ENCODE measurements at regions not wholly inside any gene's neighbourhood (a gene's known extent, or its start where the extent isn't known, plus 50 kb on each side); places are given as distances from the start of the nearest gene placed in this dataset.

- no peak for DNase-seq
These were observed 394.6 kb downstream of the PREX1 start for GRCh38 chr20:48433178-48433577.

- DNase-seq = no peak
These were observed 395.3 kb downstream of the PREX1 start for GRCh38 chr20:48432494-48432832.

- DNase-seq = no peak
These were observed 395.9 kb downstream of the PREX1 start for GRCh38 chr20:48431653-48432493.

GRCh38 chr20:48426630-48427029 is 401.2 kb downstream of the PREX1 start:
- DNase-seq = peak; percentile 30

GRCh38 chr20:48425817-48426612 is 401.8 kb downstream of the PREX1 start:
- DNase-seq = peak; percentile 58

GRCh38 chr20:48425321-48425720 is 402.5 kb downstream of the PREX1 start:
- no peak for DNase-seq

GRCh38 chr20:48422242-48422960 is 405.4 kb downstream of the PREX1 start:
- DNase-seq = no peak

- no peak for DNase-seq
These were observed 406.3 kb downstream of the PREX1 start for GRCh38 chr20:48421547-48421946.

GRCh38 chr20:48420176-48420575 is 407.6 kb downstream of the PREX1 start:
- no peak for DNase-seq

- no peak for DNase-seq
These were observed 408.6 kb downstream of the PREX1 start for GRCh38 chr20:48419173-48419572.

GRCh38 chr20:48416002-48416401 is 411.8 kb downstream of the PREX1 start:
- no peak for DNase-seq

- no peak for DNase-seq
These were observed 413.0 kb downstream of the PREX1 start for GRCh38 chr20:48414786-48415185.

GRCh38 chr20:48411919-48412522 is 415.8 kb downstream of the PREX1 start:
- DNase-seq = no peak

- DNase-seq = no peak
These were observed 416.6 kb downstream of the PREX1 start for GRCh38 chr20:48411245-48411644.

- peak; percentile 40 for DNase-seq
These were observed 418.7 kb downstream of the PREX1 start for GRCh38 chr20:48409055-48409615.

GRCh38 chr20:48407710-48408109 is 420.1 kb downstream of the PREX1 start:
- no peak for DNase-seq

GRCh38 chr20:48406912-48407340 is 420.9 kb downstream of the PREX1 start:
- no peak for DNase-seq

GRCh38 chr20:48406498-48406897 is 421.3 kb downstream of the PREX1 start:
- DNase-seq = no peak

GRCh38 chr20:48405909-48406308 is 421.9 kb downstream of the PREX1 start:
- DNase-seq = no peak

GRCh38 chr20:48404598-48404997 is 423.2 kb downstream of the PREX1 start:
- no peak for DNase-seq

- peak; percentile 66 for DNase-seq
These were observed 424.5 kb downstream of the PREX1 start for GRCh38 chr20:48403167-48403761.

GRCh38 chr20:48401359-48401758 is 426.4 kb downstream of the PREX1 start:
- DNase-seq = no peak
